ENCODE measurements at regions not wholly inside any gene's neighbourhood (a gene's known extent, or its start where the extent isn't known, plus 50 kb on each side); places are given as distances from the start of the nearest gene placed in this dataset.
"Not testable (repeated sequence)": the region's sequence is repeated elsewhere in the genome, so short reads cannot be mapped to it uniquely, and the experiment has no call there.

GRCh38 chr6:79431537-79431933 lies 105.7 kb downstream of the LCA5 start:
- no peak for DNase-seq (ENCODE audit: low spot score)

- no peak for DNase-seq (ENCODE audit: low spot score)
These were observed 106.2 kb downstream of the LCA5 start for GRCh38 chr6:79430913-79431536.

GRCh38 chr6:79427721-79428120 lies 109.5 kb downstream of the LCA5 start:
- DNase-seq (ENCODE audit: low spot score): no peak

- no peak for DNase-seq (ENCODE audit: low spot score)
These were observed 110.5 kb downstream of the LCA5 start for GRCh38 chr6:79426625-79427278.

GRCh38 chr6:79425589-79426311 lies 111.5 kb downstream of the LCA5 start:
- no peak for DNase-seq (ENCODE audit: low spot score)

- DNase-seq (ENCODE audit: low spot score): no peak
These were observed 114.0 kb downstream of the LCA5 start for GRCh38 chr6:79423216-79423615.

- no peak for DNase-seq (ENCODE audit: low spot score)
These were observed 114.6 kb downstream of the LCA5 start for GRCh38 chr6:79422666-79423065.

- DNase-seq (ENCODE audit: low spot score): peak; percentile 25
These were observed 115.3 kb downstream of the LCA5 start for GRCh38 chr6:79421707-79422484.

GRCh38 chr6:79421001-79421411 lies 116.2 kb downstream of the LCA5 start:
- DNase-seq (ENCODE audit: low spot score): no peak

GRCh38 chr6:79420054-79420453 lies 117.2 kb downstream of the LCA5 start:
- DNase-seq (ENCODE audit: low spot score): peak; percentile 8

GRCh38 chr6:79416931-79417330 lies 120.3 kb downstream of the LCA5 start:
- DNase-seq (ENCODE audit: low spot score): no peak

- DNase-seq (ENCODE audit: low spot score): no peak
These were observed 123.6 kb downstream of the LCA5 start for GRCh38 chr6:79413562-79414002.

- no peak for DNase-seq (ENCODE audit: low spot score)
These were observed 126.4 kb downstream of the LCA5 start for GRCh38 chr6:79410806-79411205.

GRCh38 chr6:79408256-79408974 lies 128.8 kb downstream of the LCA5 start:
- no peak for DNase-seq (ENCODE audit: low spot score)

- DNase-seq (ENCODE audit: low spot score): no peak
These were observed 132.6 kb downstream of the LCA5 start for GRCh38 chr6:79404677-79405076.

- no peak for DNase-seq (ENCODE audit: low spot score)
These were observed 133.0 kb downstream of the LCA5 start for GRCh38 chr6:79404261-79404660.

- DNase-seq (ENCODE audit: low spot score): no peak
These were observed 133.7 kb downstream of the LCA5 start for GRCh38 chr6:79403563-79403962.

- no peak for DNase-seq (ENCODE audit: low spot score)
These were observed 134.1 kb downstream of the LCA5 start for GRCh38 chr6:79403086-79403485.

GRCh38 chr6:79399499-79399898 lies 137.7 kb downstream of the LCA5 start:
- DNase-seq (ENCODE audit: low spot score): no peak

GRCh38 chr6:79398617-79399016 lies 138.6 kb downstream of the LCA5 start:
- not testable (repeated sequence) for DNase-seq (ENCODE audit: low spot score)

- DNase-seq (ENCODE audit: low spot score): no peak
These were observed 140.6 kb downstream of the LCA5 start for GRCh38 chr6:79396625-79397024.

- DNase-seq (ENCODE audit: low spot score): no peak
These were observed 142.5 kb downstream of the LCA5 start for GRCh38 chr6:79394690-79395089.
